Activated T-helper 17 cell treated with anti-CD3 and anti-CD28 coated beads, Interleukin-2, amount 50 U/mL, for 72 hours (primary cell): ENCODE measurements at regions not wholly inside any gene's neighbourhood (a gene's known extent, or its start where the extent isn't known, plus 50 kb on each side); places are given as distances from the start of the nearest gene placed in this dataset.

ENCODE experiments used
- ATAC-seq: fragments of 150-1000 bp; cut with Tn5 transposase; replicated peaks from 2 replicates; pipeline ENCODE4 v1.10.0; 2021; ENCODE audit warnings: mild to moderate bottlenecking, moderate library complexity
- H3K27ac Mint-ChIP-seq: one replicate; pipeline ENCODE4 v1.8.0; 2022; ENCODE audit warnings: mixed read lengths
- H3K27me3 Mint-ChIP-seq: one replicate; pipeline ENCODE4 v1.8.0; 2022; ENCODE audit warnings: mixed read lengths
- H3K36me3 Mint-ChIP-seq: one replicate; pipeline ENCODE4 v1.8.0; 2022; ENCODE audit warnings: low read depth, mild to moderate bottlenecking, mixed read lengths
- H3K4me1 Mint-ChIP-seq: one replicate; pipeline ENCODE4 v1.8.0; 2022; ENCODE audit warnings: mixed read lengths
- H3K4me3 Mint-ChIP-seq: one replicate; pipeline ENCODE4 v1.8.0; 2022; ENCODE audit warnings: mild to moderate bottlenecking, mixed read lengths
- H3K9me3 Mint-ChIP-seq: one replicate; pipeline ENCODE4 v1.8.0; 2022; ENCODE audit warnings: mixed read lengths

- Mint-ChIP-seq H3K27me3 (peaks cover 6% of the 10 kb centered on the region), H3K4me3 (peak overlapping the region; percentile 38), H3K36me3 (no peaks in the 10 kb centered on the region), H3K9me3 (no peaks in the 10 kb centered on the region), H3K4me1 (peaks cover 42% of the 10 kb centered on the region), H3K27ac (peak overlapping the region; percentile 80)
- peak; percentile 74 for ATAC-seq
Measured at GRCh38 chr6:41439524-41440418, 104.4 kb downstream of the NCR2 start.

- Mint-ChIP-seq H3K36me3 (no peaks in the 10 kb centered on the region), H3K27ac (peak overlapping the region; percentile 80), H3K4me1 (peaks cover 42% of the 10 kb centered on the region), H3K4me3 (peak overlapping the region; percentile 38), H3K27me3 (peaks cover 6% of the 10 kb centered on the region), H3K9me3 (no peaks in the 10 kb centered on the region)
- ATAC-seq: no peak
Measured at GRCh38 chr6:41440958-41441357, 105.2 kb upstream of the FOXP4 start.

- Mint-ChIP-seq H3K9me3 (no peaks in the 10 kb centered on the region), H3K4me1 (peaks cover 42% of the 10 kb centered on the region), H3K4me3 (peak overlapping the region; percentile 38), H3K27me3 (peaks cover 6% of the 10 kb centered on the region), H3K36me3 (no peaks in the 10 kb centered on the region), H3K27ac (peak overlapping the region; percentile 80)
- ATAC-seq: no peak
Measured at GRCh38 chr6:41441598-41442351, 104.4 kb upstream of the FOXP4 start.

- peaks cover 6% of the 10 kb centered on the region for H3K27me3 Mint-ChIP-seq
- ATAC-seq: no peak
- no peaks in the 10 kb centered on the region for H3K9me3 Mint-ChIP-seq
- H3K4me3 Mint-ChIP-seq: peak overlapping the region; percentile 26
- no peak overlapping the region for H3K27ac Mint-ChIP-seq
- H3K4me1 Mint-ChIP-seq: peaks cover 42% of the 10 kb centered on the region
- H3K36me3 Mint-ChIP-seq: no peaks in the 10 kb centered on the region
Measured at GRCh38 chr6:41442352-41442672, 103.9 kb upstream of the FOXP4 start.

- peak; percentile 33 for ATAC-seq
- Mint-ChIP-seq H3K27me3 (peaks cover 6% of the 10 kb centered on the region), H3K4me3 (peak overlapping the region; percentile 26), H3K4me1 (peaks cover 42% of the 10 kb centered on the region), H3K9me3 (no peaks in the 10 kb centered on the region), H3K36me3 (no peaks in the 10 kb centered on the region), H3K27ac (no peak overlapping the region)
Measured at GRCh38 chr6:41442800-41443501, 103.2 kb upstream of the FOXP4 start.

- Mint-ChIP-seq H3K4me1 (peaks cover 42% of the 10 kb centered on the region), H3K27me3 (peaks cover 6% of the 10 kb centered on the region), H3K9me3 (no peaks in the 10 kb centered on the region), H3K36me3 (no peaks in the 10 kb centered on the region), H3K4me3 (no peak overlapping the region), H3K27ac (no peak overlapping the region)
- ATAC-seq: no peak
Measured at GRCh38 chr6:41443616-41444525, 102.3 kb upstream of the FOXP4 start.

GRCh38 chr6:41445261-41445660 lies 100.9 kb upstream of the FOXP4 start:
- Mint-ChIP-seq H3K27ac (no peak overlapping the region), H3K4me1 (peaks cover 31% of the 10 kb centered on the region), H3K27me3 (peaks cover 6% of the 10 kb centered on the region), H3K4me3 (no peak overlapping the region), H3K9me3 (no peaks in the 10 kb centered on the region), H3K36me3 (no peaks in the 10 kb centered on the region)
- no peak for ATAC-seq

GRCh38 chr6:41446132-41446531 lies 100.0 kb upstream of the FOXP4 start:
- no peaks in the 10 kb centered on the region for H3K36me3 Mint-ChIP-seq
- ATAC-seq: no peak
- no peaks in the 10 kb centered on the region for H3K9me3 Mint-ChIP-seq
- peaks cover 23% of the 10 kb centered on the region for H3K4me1 Mint-ChIP-seq
- no peak overlapping the region for H3K27ac Mint-ChIP-seq
- peaks cover 6% of the 10 kb centered on the region for H3K27me3 Mint-ChIP-seq
- H3K4me3 Mint-ChIP-seq: no peak overlapping the region

- no peak overlapping the region for H3K4me3 Mint-ChIP-seq
- ATAC-seq: no peak
- H3K4me1 Mint-ChIP-seq: peaks cover 17% of the 10 kb centered on the region
- H3K9me3 Mint-ChIP-seq: no peaks in the 10 kb centered on the region
- no peaks in the 10 kb centered on the region for H3K36me3 Mint-ChIP-seq
- peaks cover 6% of the 10 kb centered on the region for H3K27me3 Mint-ChIP-seq
- H3K27ac Mint-ChIP-seq: no peak overlapping the region
Measured at GRCh38 chr6:41446907-41447545, 99.2 kb upstream of the FOXP4 start.

GRCh38 chr6:41448256-41448655 lies 97.9 kb upstream of the FOXP4 start:
- peak overlapping the region; percentile 23 for H3K27ac Mint-ChIP-seq
- no peak for ATAC-seq
- H3K4me3 Mint-ChIP-seq: no peak overlapping the region
- H3K27me3 Mint-ChIP-seq: peaks cover 6% of the 10 kb centered on the region
- no peaks in the 10 kb centered on the region for H3K36me3 Mint-ChIP-seq
- peaks cover 11% of the 10 kb centered on the region for H3K4me1 Mint-ChIP-seq
- no peaks in the 10 kb centered on the region for H3K9me3 Mint-ChIP-seq

GRCh38 chr6:41449399-41450245 lies 96.6 kb upstream of the FOXP4 start:
- Mint-ChIP-seq H3K4me3 (no peak overlapping the region), H3K36me3 (no peaks in the 10 kb centered on the region), H3K27ac (no peak overlapping the region), H3K27me3 (no peaks in the 10 kb centered on the region), H3K9me3 (no peaks in the 10 kb centered on the region), H3K4me1 (peaks cover under 1% of the 10 kb centered on the region)
- no peak for ATAC-seq

GRCh38 chr6:41450581-41450980 lies 95.6 kb upstream of the FOXP4 start:
- no peak overlapping the region for H3K27ac Mint-ChIP-seq
- H3K36me3 Mint-ChIP-seq: no peaks in the 10 kb centered on the region
- H3K4me3 Mint-ChIP-seq: no peak overlapping the region
- H3K9me3 Mint-ChIP-seq: no peaks in the 10 kb centered on the region
- H3K4me1 Mint-ChIP-seq: no peaks in the 10 kb centered on the region
- H3K27me3 Mint-ChIP-seq: no peaks in the 10 kb centered on the region
- ATAC-seq: no peak

GRCh38 chr6:41451039-41451438 lies 95.1 kb upstream of the FOXP4 start:
- no peak overlapping the region for H3K4me3 Mint-ChIP-seq
- H3K27me3 Mint-ChIP-seq: no peaks in the 10 kb centered on the region
- H3K36me3 Mint-ChIP-seq: no peaks in the 10 kb centered on the region
- no peaks in the 10 kb centered on the region for H3K9me3 Mint-ChIP-seq
- no peak for ATAC-seq
- H3K27ac Mint-ChIP-seq: no peak overlapping the region
- no peaks in the 10 kb centered on the region for H3K4me1 Mint-ChIP-seq
